Activated naive CD4-positive, alpha-beta T cell treated with anti-CD3 and anti-CD28 coated beads, Interleukin-2, amount 50 U/mL, for 24 hours (primary cell): ENCODE measurements at regions not wholly inside any gene's neighbourhood (a gene's known extent, or its start where the extent isn't known, plus 50 kb on each side); places are given as distances from the start of the nearest gene placed in this dataset.

ENCODE experiments used
- H3K27ac Mint-ChIP-seq: one replicate; pipeline ENCODE4 v1.8.0; 2021; ENCODE audit warnings: mild to moderate bottlenecking, mixed read lengths
- H3K27me3 Mint-ChIP-seq: one replicate; pipeline ENCODE4 v1.8.0; 2021; ENCODE audit warnings: mixed read lengths
- H3K36me3 Mint-ChIP-seq: one replicate; pipeline ENCODE4 v1.8.0; 2021; ENCODE audit warnings: mixed read lengths
- H3K4me1 Mint-ChIP-seq: one replicate; pipeline ENCODE4 v1.8.0; 2021; ENCODE audit warnings: mixed read lengths
- H3K4me3 Mint-ChIP-seq: one replicate; pipeline ENCODE4 v1.8.0; 2021; ENCODE audit warnings: mild to moderate bottlenecking, mixed read lengths
- H3K9me3 Mint-ChIP-seq: one replicate; pipeline ENCODE4 v1.8.0; 2021; ENCODE audit warnings: mixed read lengths

GRCh38 chr4:120977435-120977997 is 55.0 kb upstream of the PRDM5 start:
- peak overlapping the region; percentile 3 for H3K27ac Mint-ChIP-seq
- no peaks in the 10 kb centered on the region for H3K9me3 Mint-ChIP-seq
- no peaks in the 10 kb centered on the region for H3K36me3 Mint-ChIP-seq
- no peaks in the 10 kb centered on the region for H3K27me3 Mint-ChIP-seq
- no peak overlapping the region for H3K4me3 Mint-ChIP-seq
- no peaks in the 10 kb centered on the region for H3K4me1 Mint-ChIP-seq

GRCh38 chr4:120973207-120973606 is 50.7 kb upstream of the PRDM5 start:
- Mint-ChIP-seq H3K4me3 (no peak overlapping the region), H3K9me3 (no peaks in the 10 kb centered on the region), H3K4me1 (no peaks in the 10 kb centered on the region), H3K27me3 (peaks cover 2% of the 10 kb centered on the region), H3K27ac (no peak overlapping the region), H3K36me3 (no peaks in the 10 kb centered on the region)
